DMS153 treated with DMSO at 0.1 percent for 48 hours (cell line): ENCODE measurements at regions not wholly inside any gene's neighbourhood (a gene's known extent, or its start where the extent isn't known, plus 50 kb on each side); places are given as distances from the start of the nearest gene placed in this dataset.
"Not testable (repeated sequence)": the region's sequence is repeated elsewhere in the genome, so short reads cannot be mapped to it uniquely, and the experiment has no call there.

Source experiments
- DNase-seq: peaks from one replicate; lab custom pipeline; 2025; ENCODE audit not compliant: unreplicated experiment; lab: John Stamatoyannopoulos, UW

DNA sequence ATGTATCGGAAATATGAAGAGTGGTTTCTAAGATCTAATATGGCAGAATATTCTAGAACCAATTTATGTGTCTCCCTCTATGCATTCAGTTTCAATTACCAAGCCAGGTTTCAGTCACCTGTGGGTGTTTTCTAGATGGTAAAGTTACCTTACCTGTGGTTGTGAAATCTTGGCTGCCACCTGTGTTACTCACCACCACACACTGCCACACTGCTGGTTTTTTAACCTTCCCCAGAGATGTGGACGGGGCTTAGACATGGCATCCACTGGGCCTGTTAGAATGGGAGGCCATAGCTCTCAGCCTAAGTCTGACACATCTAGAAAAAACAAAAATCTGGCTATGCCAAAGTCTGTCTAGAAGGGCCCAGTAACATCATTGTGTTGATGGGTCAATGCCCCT is 896.5 kb upstream of the PABPC4L start:
- no peak for DNase-seq

DNA sequence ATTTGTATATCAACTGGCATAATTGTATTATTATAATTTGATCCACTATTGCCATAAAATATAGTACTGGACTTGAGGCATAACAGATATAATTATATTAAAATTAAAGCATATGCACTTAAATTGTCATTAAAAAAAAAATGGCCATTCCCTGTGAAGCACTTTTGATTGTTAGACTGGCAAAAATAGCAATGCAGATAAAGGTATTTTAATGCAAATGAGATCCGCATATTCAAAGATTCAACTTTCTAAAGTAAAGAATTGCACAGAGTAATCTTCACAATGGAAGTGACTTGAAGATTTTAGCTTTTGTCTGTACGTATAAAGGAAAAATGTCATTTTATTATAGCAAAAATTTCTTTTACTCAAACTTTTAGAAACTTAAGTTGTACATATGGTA is 871.8 kb upstream of the PABPC4L start:
- no peak for DNase-seq

GRCh38 chr4:135072553-135072952 is 871.0 kb upstream of the PABPC4L start:
- DNase-seq, result no peak

GRCh38 chr4:135065366-135065765 is 863.8 kb upstream of the PABPC4L start:
- no peak for DNase-seq

GRCh38 chr4:135050086-135050717 is 848.6 kb upstream of the PABPC4L start:
- no peak for DNase-seq

GRCh38 chr4:135032670-135033069 is 831.1 kb upstream of the PABPC4L start:
- DNase-seq, result no peak

- no peak for DNase-seq
Observed at GRCh38 chr4:135015771-135016170, 814.2 kb upstream of the PABPC4L start.

DNA sequence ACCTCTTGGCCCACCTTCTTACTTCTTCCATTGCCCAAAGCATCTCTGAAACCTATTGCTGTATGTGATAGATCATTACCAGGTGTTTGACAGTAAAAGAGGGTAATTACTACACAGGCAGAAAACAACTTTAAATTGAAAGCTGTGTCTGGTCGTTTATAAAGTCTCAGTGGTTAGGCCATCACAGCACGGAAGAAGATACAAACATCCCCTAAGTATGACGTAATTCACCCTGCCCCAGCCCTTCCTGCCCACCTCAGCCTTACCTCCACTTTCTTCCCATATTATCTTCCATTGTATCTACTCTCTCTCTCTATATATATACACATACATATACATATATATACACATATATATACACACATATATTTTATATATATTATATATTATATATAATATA is 805.8 kb upstream of the PABPC4L start:
- DNase-seq, result no peak

- no peak for DNase-seq
Observed at GRCh38 chr4:134999169-134999568, 797.6 kb upstream of the PABPC4L start.

- no peak for DNase-seq
Observed at GRCh38 chr4:134961963-134962362, 760.4 kb upstream of the PABPC4L start.

GRCh38 chr4:134958862-134959261 is 757.3 kb upstream of the PABPC4L start:
- no peak for DNase-seq

GRCh38 chr4:134955059-134955458 is 753.5 kb upstream of the PABPC4L start:
- DNase-seq, result no peak

DNA sequence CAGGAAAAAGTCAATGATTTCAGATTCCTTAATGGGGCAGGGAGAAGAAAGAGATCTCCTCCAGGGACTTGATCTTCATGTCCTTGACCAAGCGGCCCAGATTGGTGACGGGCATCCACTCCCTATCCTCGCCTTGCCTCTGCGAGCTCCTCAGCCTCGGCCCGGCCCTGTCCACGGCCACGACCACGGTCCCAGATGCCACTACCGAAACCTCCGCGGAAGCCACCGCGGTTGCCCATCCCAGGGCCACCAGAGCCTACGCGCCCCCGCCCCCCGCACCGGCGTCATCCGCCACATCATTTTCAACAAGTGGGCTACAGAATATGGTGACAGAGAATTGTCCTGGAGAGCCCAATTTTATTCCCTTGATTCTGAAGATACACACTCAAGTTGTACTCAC is 751.2 kb upstream of the PABPC4L start:
- no peak for DNase-seq

GRCh38 chr4:134952305-134952704 is 750.7 kb upstream of the PABPC4L start:
- no peak for DNase-seq

DNA sequence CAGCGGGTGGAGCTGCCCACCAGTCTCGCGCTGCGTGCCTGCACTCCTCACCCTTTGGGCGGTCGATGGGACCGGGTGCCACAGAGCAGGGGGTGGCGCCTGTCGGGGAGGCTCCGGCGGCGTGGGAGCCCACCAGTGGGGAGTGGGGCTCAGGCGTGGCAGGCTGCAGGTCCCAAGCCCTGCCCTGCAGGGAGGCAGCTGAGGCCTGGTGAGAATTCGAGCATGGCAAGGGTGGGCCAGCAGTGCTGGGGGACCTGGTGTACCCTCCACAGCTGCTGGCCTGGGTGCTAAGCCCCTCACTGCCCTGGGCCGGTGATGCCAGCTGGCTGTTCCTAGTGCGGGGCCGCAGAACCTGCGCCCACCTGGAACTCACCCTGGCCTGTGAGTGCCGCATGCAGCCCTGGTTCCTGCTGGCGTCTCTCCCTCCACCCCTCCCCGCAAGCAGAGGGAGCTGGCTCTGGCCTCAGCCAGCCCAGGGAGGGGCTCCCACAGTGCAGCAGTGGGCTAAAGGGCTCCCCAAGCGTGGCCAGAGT is 746.6 kb upstream of the PABPC4L start:
- no peak for DNase-seq

- no peak for DNase-seq
Observed at GRCh38 chr4:134944115-134944514, 742.5 kb upstream of the PABPC4L start.

- no peak for DNase-seq
Observed at GRCh38 chr4:134936014-134936413, 734.4 kb upstream of the PABPC4L start.

DNA sequence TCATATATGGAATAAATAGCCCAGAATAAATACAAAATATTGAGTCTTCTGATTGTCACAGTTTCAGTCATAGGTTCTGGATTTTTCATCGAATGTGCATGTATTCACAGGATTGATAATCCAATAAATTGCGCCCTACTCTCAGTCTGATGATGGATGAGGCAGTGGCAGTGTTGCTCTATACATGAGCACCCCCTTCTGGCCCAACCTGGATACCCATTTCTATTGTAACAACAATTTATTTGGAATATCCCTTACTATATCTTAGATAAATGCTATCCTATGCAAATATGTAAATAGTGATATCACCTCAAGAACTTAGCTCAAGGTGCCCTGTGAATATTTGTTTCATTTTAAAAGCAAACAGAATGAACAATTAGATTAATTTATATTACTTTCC is 733.7 kb upstream of the PABPC4L start:
- DNase-seq, result no peak

GRCh38 chr4:134934036-134934808 is 732.6 kb upstream of the PABPC4L start:
- no peak for DNase-seq

- DNase-seq, result no peak
Observed at GRCh38 chr4:134915355-134915754, 713.8 kb upstream of the PABPC4L start.

- DNase-seq, result not testable (repeated sequence)
Observed at GRCh38 chr4:134914250-134914649, 712.7 kb upstream of the PABPC4L start.

GRCh38 chr4:134911941-134912340 is 710.4 kb upstream of the PABPC4L start:
- DNase-seq, result no peak
